Endodermal cell (in vitro differentiated cells): ENCODE measurements at regions not wholly inside any gene's neighbourhood (a gene's known extent, or its start where the extent isn't known, plus 50 kb on each side); places are given as distances from the start of the nearest gene placed in this dataset.
A peak's percentile ranks its signal among the peaks of the same experiment; 100 is the strongest.

Experiments used
- DNase-seq: peaks from one replicate; pipeline ENCODE4 v3.0.0-alpha.2; 2017
- H3K27ac ChIP-seq: 2 replicates; pipeline ENCODE4 v1.5.1; 2013; ENCODE audit warnings: mild to moderate bottlenecking, low read depth, low read length, moderate library complexity
- H3K27me3 ChIP-seq: 2 replicates; pipeline ENCODE4 v1.6.1; 2013; ENCODE audit warnings: mild to moderate bottlenecking, low read length, moderate library complexity; ENCODE audit not compliant: insufficient read depth, control insufficient read depth, poor library complexity, severe bottlenecking
- H3K36me3 ChIP-seq: 2 replicates; pipeline ENCODE4 v1.7.0; 2013; ENCODE audit warnings: mild to moderate bottlenecking, low read length, moderate library complexity; ENCODE audit not compliant: control insufficient read depth, insufficient read depth
- H3K4me1 ChIP-seq: one replicate; pipeline ENCODE4 v1.7.0; 2013; ENCODE audit warnings: low read length; ENCODE audit not compliant: control insufficient read depth, insufficient read depth
- H3K4me3 ChIP-seq: 2 replicates; pipeline ENCODE4 v1.5.1; 2013; ENCODE audit warnings: mild to moderate bottlenecking, low read length, moderate library complexity
- H3K9ac ChIP-seq: 2 replicates; pipeline ENCODE4 v1.6.1; 2013; ENCODE audit warnings: mild to moderate bottlenecking, low read length, moderate library complexity; ENCODE audit not compliant: poor library complexity, severe bottlenecking; ENCODE audit errors: extremely low read depth
- H3K9me3 ChIP-seq: 2 replicates; pipeline ENCODE4 v1.6.1; 2013; ENCODE audit warnings: mild to moderate bottlenecking, low read length, moderate library complexity; ENCODE audit not compliant: control insufficient read depth
- H3K27ac Mint-ChIP-seq: 2 replicates; pipeline ENCODE4 v1.8.0; 2020; ENCODE audit warnings: mixed read lengths
- H3K27me3 Mint-ChIP-seq: 2 replicates; pipeline ENCODE4 v1.8.0; 2021; ENCODE audit warnings: mild to moderate bottlenecking, mixed read lengths; ENCODE audit not compliant: insufficient read depth
- H3K36me3 Mint-ChIP-seq: 2 replicates; pipeline ENCODE4 v1.8.0; 2020; ENCODE audit warnings: low read depth, mixed read lengths
- H3K4me1 Mint-ChIP-seq: 2 replicates; pipeline ENCODE4 v1.8.0; 2020; ENCODE audit warnings: mixed read lengths
- H3K4me3 Mint-ChIP-seq: 2 replicates; pipeline ENCODE4 v1.8.0; 2020; ENCODE audit warnings: mild to moderate bottlenecking, moderate library complexity, mixed read lengths
- H3K9me3 Mint-ChIP-seq: 2 replicates; pipeline ENCODE4 v1.8.0; 2020; ENCODE audit warnings: mild to moderate bottlenecking, mixed read lengths
- WGBS, 2 experiments: methylation state at CpG; one replicate each; pipeline versions ENCODE4 v1.1.5 to v1.1.7; 2013; ENCODE audit warnings: missing lambda C conversion rate in 2 of 2, mixed read lengths in 1 of 2; ENCODE audit not compliant: insufficient coverage in 1 of 2, insufficient read length in 1 of 2; 5-methylcytosine and 5-hydroxymethylcytosine counted together
- TF ChIP-seq, protein P1 (sequence below): fragments of 200-600 bp; sonication (generic); conservative IDR thresholded peaks from 2 replicates; pipeline ENCODE4 v1.5.0; 2021; ENCODE audit warnings: antibody characterized with exemption, mild to moderate bottlenecking

DNA sequence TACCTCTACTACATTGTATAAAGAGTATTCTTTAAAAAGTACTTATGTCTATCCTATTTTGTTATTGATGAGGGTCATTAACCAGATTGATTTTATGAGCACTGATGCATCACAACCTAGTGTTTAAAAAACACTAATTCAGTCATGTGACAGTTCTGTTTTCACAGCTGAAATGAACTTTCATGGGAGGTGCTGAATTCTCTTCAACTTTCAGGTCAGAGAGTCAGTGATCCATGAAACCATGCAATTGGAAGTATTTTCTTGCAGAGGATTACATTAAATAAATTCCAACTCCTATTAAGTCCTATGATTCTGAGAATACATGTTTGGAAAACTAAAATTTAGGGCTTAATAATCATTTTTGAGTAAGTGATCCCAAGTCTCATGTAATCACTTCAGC lies 889.4 kb downstream of the KCNA4 start:
- TF ChIP-seq, protein P1, sequence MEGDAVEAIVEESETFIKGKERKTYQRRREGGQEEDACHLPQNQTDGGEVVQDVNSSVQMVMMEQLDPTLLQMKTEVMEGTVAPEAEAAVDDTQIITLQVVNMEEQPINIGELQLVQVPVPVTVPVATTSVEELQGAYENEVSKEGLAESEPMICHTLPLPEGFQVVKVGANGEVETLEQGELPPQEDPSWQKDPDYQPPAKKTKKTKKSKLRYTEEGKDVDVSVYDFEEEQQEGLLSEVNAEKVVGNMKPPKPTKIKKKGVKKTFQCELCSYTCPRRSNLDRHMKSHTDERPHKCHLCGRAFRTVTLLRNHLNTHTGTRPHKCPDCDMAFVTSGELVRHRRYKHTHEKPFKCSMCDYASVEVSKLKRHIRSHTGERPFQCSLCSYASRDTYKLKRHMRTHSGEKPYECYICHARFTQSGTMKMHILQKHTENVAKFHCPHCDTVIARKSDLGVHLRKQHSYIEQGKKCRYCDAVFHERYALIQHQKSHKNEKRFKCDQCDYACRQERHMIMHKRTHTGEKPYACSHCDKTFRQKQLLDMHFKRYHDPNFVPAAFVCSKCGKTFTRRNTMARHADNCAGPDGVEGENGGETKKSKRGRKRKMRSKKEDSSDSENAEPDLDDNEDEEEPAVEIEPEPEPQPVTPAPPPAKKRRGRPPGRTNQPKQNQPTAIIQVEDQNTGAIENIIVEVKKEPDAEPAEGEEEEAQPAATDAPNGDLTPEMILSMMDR = no peak
- no peak overlapping the region for H3K27ac ChIP-seq

GRCh38 chr11:29125606-29126005 lies 891.2 kb downstream of the KCNA4 start:
- no peaks in the 10 kb centered on the region for H3K36me3 Mint-ChIP-seq
- H3K4me1 Mint-ChIP-seq = no peaks in the 10 kb centered on the region
- no peaks in the 10 kb centered on the region for H3K27me3 Mint-ChIP-seq
- H3K9me3 Mint-ChIP-seq = no peaks in the 10 kb centered on the region
- TF ChIP-seq, protein P1 = no peak
- Histone ChIP-seq H3K9ac (no peak overlapping the region), H3K36me3 (no peaks in the 10 kb centered on the region), H3K9me3 (no peaks in the 10 kb centered on the region), H3K27ac (peak overlapping the region; percentile 19), H3K27me3 (no peaks in the 10 kb centered on the region), H3K4me3 (no peak overlapping the region), H3K4me1 (no peaks in the 10 kb centered on the region)
- H3K27ac Mint-ChIP-seq = no peak overlapping the region
- no peak overlapping the region for H3K4me3 Mint-ChIP-seq
- DNase-seq = no peak

More for the DNA sequence above, 889.4 kb downstream of the KCNA4 start:
- H3K36me3 Mint-ChIP-seq = no peaks in the 10 kb centered on the region
- Histone ChIP-seq H3K9me3 (no peaks in the 10 kb centered on the region), H3K9ac (no peak overlapping the region), H3K4me1 (no peaks in the 10 kb centered on the region), H3K27me3 (no peaks in the 10 kb centered on the region), H3K36me3 (no peaks in the 10 kb centered on the region), H3K4me3 (no peak overlapping the region)
- no peaks in the 10 kb centered on the region for H3K4me1 Mint-ChIP-seq
- no peak for DNase-seq
- no peaks in the 10 kb centered on the region for H3K27me3 Mint-ChIP-seq
- no peak overlapping the region for H3K27ac Mint-ChIP-seq
- no peak overlapping the region for H3K4me3 Mint-ChIP-seq
- H3K9me3 Mint-ChIP-seq = no peaks in the 10 kb centered on the region

- Mint-ChIP-seq H3K4me3 (no peak overlapping the region), H3K27me3 (peaks cover 2% of the 10 kb centered on the region), H3K9me3 (no peaks in the 10 kb centered on the region), H3K27ac (no peak overlapping the region), H3K4me1 (no peaks in the 10 kb centered on the region), H3K36me3 (no peaks in the 10 kb centered on the region)
- no peak for DNase-seq
- Histone ChIP-seq H3K4me3 (no peak overlapping the region), H3K36me3 (no peaks in the 10 kb centered on the region), H3K4me1 (no peaks in the 10 kb centered on the region), H3K27ac (no peak overlapping the region), H3K27me3 (no peaks in the 10 kb centered on the region), H3K9me3 (no peaks in the 10 kb centered on the region), H3K9ac (no peak overlapping the region)
- 89 to 100% methylated on average over 3 to 8 of the region's 8 CpGs for WGBS, 2 experiments
- TF ChIP-seq, protein P1 = no peak
These were observed 892.4 kb downstream of the KCNA4 start for GRCh38 chr11:29124470-29124869.
